ENCODE measurements at regions not wholly inside any gene's neighbourhood (a gene's known extent, or its start where the extent isn't known, plus 50 kb on each side); places are given as distances from the start of the nearest gene placed in this dataset.

- H2AFZ ChIP-seq (ENCODE audit: low read length): no peak overlapping the region
- H3F3A ChIP-seq (ENCODE audit: low read length, unreplicated experiment): no peaks in the 10 kb centered on the region
- no peak for TF ChIP-seq EZH2phosphoT487 (IDR thresholded peaks at IDR 0.05; ENCODE audit: borderline replicate concordance, low read length)
- TF ChIP-seq, protein P1, sequence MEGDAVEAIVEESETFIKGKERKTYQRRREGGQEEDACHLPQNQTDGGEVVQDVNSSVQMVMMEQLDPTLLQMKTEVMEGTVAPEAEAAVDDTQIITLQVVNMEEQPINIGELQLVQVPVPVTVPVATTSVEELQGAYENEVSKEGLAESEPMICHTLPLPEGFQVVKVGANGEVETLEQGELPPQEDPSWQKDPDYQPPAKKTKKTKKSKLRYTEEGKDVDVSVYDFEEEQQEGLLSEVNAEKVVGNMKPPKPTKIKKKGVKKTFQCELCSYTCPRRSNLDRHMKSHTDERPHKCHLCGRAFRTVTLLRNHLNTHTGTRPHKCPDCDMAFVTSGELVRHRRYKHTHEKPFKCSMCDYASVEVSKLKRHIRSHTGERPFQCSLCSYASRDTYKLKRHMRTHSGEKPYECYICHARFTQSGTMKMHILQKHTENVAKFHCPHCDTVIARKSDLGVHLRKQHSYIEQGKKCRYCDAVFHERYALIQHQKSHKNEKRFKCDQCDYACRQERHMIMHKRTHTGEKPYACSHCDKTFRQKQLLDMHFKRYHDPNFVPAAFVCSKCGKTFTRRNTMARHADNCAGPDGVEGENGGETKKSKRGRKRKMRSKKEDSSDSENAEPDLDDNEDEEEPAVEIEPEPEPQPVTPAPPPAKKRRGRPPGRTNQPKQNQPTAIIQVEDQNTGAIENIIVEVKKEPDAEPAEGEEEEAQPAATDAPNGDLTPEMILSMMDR (conservative IDR thresholded peaks at IDR 0.05; ENCODE audit: low read depth, low read length): no peak
- no peak for TF ChIP-seq EZH2 (IDR thresholded peaks at IDR 0.05; ENCODE audit: low read length, unreplicated experiment)
- no peaks in the 10 kb centered on the region for H3K27me3 ChIP-seq (ENCODE audit: low read length)
- no TSS peak for BruUV-seq (replicated peaks)
- no peaks in the 10 kb centered on the region for H3K9me2 ChIP-seq (replicated peaks; ENCODE audit: low read length)
- no peaks in the 10 kb centered on the region for H3K4me1 ChIP-seq (ENCODE audit: insufficient read depth, low read length)
- DNase-seq (no peak), ATAC-seq (no peak)
- CTCF ChIA-PET: no interaction called here
- H4K20me1 ChIP-seq (ENCODE audit: low read length): no peaks in the 10 kb centered on the region
- H3K9me3 ChIP-seq (ENCODE audit: low read length): no peaks in the 10 kb centered on the region
- POLR2A ChIA-PET (ENCODE audit: unreplicated experiment): no interaction called here
- H3K9ac ChIP-seq (ENCODE audit: low read length): no peak overlapping the region
- intact Hi-C loops (cut with micrococcal nuclease): no loop called here
- no peaks in the 10 kb centered on the region for H3K79me2 ChIP-seq (ENCODE audit: low read length)
- no peak overlapping the region for H3K27ac ChIP-seq (ENCODE audit: low read length)
- no peak overlapping the region for H3K4me2 ChIP-seq (ENCODE audit: low read length)
- H3K4me3 ChIP-seq (ENCODE audit: low read length): no peak overlapping the region
- H3K36me3 ChIP-seq (ENCODE audit: low read depth, low read length): no peaks in the 10 kb centered on the region
Observed at GRCh38 chr4:13095722-13096121, 388.4 kb downstream of the RAB28 start.

DNA sequence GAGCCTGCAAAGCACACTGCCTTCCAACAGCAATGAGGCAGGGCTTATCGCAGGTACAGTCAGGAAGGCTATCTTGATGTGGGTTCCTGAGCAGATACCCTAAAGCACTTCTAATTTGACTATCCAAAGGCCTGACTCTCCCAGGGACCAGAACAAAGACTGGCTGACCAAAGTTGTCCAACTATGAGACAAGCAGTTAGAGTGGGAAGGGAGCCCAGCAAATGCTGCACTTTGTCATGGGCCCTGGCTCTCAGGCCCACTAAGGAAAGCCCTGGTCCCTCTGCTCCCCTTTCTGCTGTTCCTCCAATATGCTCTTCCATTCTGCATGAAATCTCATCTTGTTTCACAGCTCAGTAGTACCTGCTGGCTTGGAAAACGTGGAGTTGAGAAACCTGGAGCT lies 391.0 kb downstream of the RAB28 start:
- H3K36me3 ChIP-seq (ENCODE audit: low read depth, low read length): no peaks in the 10 kb centered on the region
- ChIA-PET CTCF (no interaction called here), POLR2A (ENCODE audit: unreplicated experiment) (no interaction called here)
- no peak overlapping the region for H3K4me2 ChIP-seq (ENCODE audit: low read length)
- H3K4me1 ChIP-seq (ENCODE audit: insufficient read depth, low read length): no peaks in the 10 kb centered on the region
- H3K9me3 ChIP-seq (ENCODE audit: low read length): no peaks in the 10 kb centered on the region
- no peak overlapping the region for H3K27ac ChIP-seq (ENCODE audit: low read length)
- no peaks in the 10 kb centered on the region for H3K79me2 ChIP-seq (ENCODE audit: low read length)
- H3K9me2 ChIP-seq (replicated peaks; ENCODE audit: low read length): no peaks in the 10 kb centered on the region
- H3K9ac ChIP-seq (ENCODE audit: low read length): no peak overlapping the region
- no peaks in the 10 kb centered on the region for H4K20me1 ChIP-seq (ENCODE audit: low read length)
- no peaks in the 10 kb centered on the region for H3K27me3 ChIP-seq (ENCODE audit: low read length)
- DNase-seq (no peak), ATAC-seq (no peak)
- no peak overlapping the region for H2AFZ ChIP-seq (ENCODE audit: low read length)
- H3K4me3 ChIP-seq (ENCODE audit: low read length): no peak overlapping the region
- no peak for TF ChIP-seq EZH2phosphoT487 (IDR thresholded peaks at IDR 0.05; ENCODE audit: borderline replicate concordance, low read length)
- TF ChIP-seq EZH2 (IDR thresholded peaks at IDR 0.05; ENCODE audit: low read length, unreplicated experiment): no peak
- TF ChIP-seq, protein P1 (conservative IDR thresholded peaks at IDR 0.05; ENCODE audit: low read depth, low read length): no peak
- BruUV-seq (replicated peaks): no TSS peak
- intact Hi-C loops (cut with micrococcal nuclease): no loop called here
- H3F3A ChIP-seq (ENCODE audit: low read length, unreplicated experiment): no peaks in the 10 kb centered on the region

DNA sequence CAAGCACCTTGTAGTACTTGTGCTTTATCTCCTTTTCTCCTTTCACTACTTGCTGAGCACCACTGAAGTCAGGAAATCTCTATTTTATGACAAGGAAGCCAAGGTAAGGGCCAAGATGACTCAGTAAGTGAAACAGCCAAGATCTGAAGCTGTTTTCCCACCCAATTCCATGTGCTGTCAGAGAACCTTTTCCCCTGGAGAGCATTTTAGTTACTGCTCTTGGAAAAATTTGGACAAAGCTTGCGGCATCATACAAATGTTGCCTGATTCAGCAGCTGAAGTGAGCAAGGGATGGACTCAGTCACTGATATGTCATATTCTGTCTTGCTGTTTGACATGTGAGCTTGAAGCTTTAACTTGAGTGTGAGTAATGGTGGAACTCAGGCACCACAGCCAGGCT lies 391.4 kb downstream of the RAB28 start:
- no TSS peak for BruUV-seq (replicated peaks)
- H3K27ac ChIP-seq (ENCODE audit: low read length): no peak overlapping the region
- ChIA-PET CTCF (no interaction called here), POLR2A (ENCODE audit: unreplicated experiment) (no interaction called here)
- no peak overlapping the region for H3K4me2 ChIP-seq (ENCODE audit: low read length)
- ATAC-seq: no peak
- TF ChIP-seq EZH2 (IDR thresholded peaks at IDR 0.05; ENCODE audit: low read length, unreplicated experiment) (no peak), EZH2phosphoT487 (IDR thresholded peaks at IDR 0.05; ENCODE audit: borderline replicate concordance, low read length) (no peak)
- TF ChIP-seq, protein P1 (conservative IDR thresholded peaks at IDR 0.05; ENCODE audit: low read depth, low read length): no peak
- intact Hi-C loops (cut with micrococcal nuclease): no loop called here
- no peaks in the 10 kb centered on the region for H3K27me3 ChIP-seq (ENCODE audit: low read length)
- H4K20me1 ChIP-seq (ENCODE audit: low read length): no peaks in the 10 kb centered on the region
- H3K9ac ChIP-seq (ENCODE audit: low read length): no peak overlapping the region
- H3K4me1 ChIP-seq (ENCODE audit: insufficient read depth, low read length): no peaks in the 10 kb centered on the region
- H3F3A ChIP-seq (ENCODE audit: low read length, unreplicated experiment): no peaks in the 10 kb centered on the region
- DNase-seq: no peak
- H3K36me3 ChIP-seq (ENCODE audit: low read depth, low read length): no peaks in the 10 kb centered on the region
- no peaks in the 10 kb centered on the region for H3K79me2 ChIP-seq (ENCODE audit: low read length)
- H2AFZ ChIP-seq (ENCODE audit: low read length): no peak overlapping the region
- no peaks in the 10 kb centered on the region for H3K9me2 ChIP-seq (replicated peaks; ENCODE audit: low read length)
- no peaks in the 10 kb centered on the region for H3K9me3 ChIP-seq (ENCODE audit: low read length)
- no peak overlapping the region for H3K4me3 ChIP-seq (ENCODE audit: low read length)

Measured in PC-3 (cell line).